ENCODE measurements at regions not wholly inside any gene's neighbourhood (a gene's known extent, or its start where the extent isn't known, plus 50 kb on each side); places are given as distances from the start of the nearest gene placed in this dataset.

DNA sequence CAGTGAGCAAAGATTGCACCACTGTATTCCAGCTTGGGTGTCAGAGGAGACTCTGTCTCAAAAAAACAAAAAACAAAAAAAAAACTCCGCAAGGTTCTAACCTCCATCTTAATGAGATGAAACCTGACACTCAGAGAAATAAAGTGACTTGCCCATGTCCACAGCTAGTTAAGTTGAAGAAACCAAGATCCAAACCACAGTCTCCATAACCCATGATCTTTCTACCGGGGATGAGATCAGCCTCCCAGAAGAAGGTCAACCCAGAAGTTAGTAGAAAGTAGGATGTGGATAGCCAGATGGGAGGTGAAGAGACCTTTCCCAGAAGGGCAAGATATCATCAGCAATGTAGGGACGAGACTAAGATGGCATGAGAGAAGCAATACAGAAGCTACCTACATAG lies 140.4 kb upstream of the ADRA1B start:
- TF ChIP-seq TAF1 (IDR thresholded peaks at IDR 0.05; ENCODE audit: borderline replicate concordance, insufficient read depth, low read length): no peak
- TF ChIP-seq, protein P1, sequence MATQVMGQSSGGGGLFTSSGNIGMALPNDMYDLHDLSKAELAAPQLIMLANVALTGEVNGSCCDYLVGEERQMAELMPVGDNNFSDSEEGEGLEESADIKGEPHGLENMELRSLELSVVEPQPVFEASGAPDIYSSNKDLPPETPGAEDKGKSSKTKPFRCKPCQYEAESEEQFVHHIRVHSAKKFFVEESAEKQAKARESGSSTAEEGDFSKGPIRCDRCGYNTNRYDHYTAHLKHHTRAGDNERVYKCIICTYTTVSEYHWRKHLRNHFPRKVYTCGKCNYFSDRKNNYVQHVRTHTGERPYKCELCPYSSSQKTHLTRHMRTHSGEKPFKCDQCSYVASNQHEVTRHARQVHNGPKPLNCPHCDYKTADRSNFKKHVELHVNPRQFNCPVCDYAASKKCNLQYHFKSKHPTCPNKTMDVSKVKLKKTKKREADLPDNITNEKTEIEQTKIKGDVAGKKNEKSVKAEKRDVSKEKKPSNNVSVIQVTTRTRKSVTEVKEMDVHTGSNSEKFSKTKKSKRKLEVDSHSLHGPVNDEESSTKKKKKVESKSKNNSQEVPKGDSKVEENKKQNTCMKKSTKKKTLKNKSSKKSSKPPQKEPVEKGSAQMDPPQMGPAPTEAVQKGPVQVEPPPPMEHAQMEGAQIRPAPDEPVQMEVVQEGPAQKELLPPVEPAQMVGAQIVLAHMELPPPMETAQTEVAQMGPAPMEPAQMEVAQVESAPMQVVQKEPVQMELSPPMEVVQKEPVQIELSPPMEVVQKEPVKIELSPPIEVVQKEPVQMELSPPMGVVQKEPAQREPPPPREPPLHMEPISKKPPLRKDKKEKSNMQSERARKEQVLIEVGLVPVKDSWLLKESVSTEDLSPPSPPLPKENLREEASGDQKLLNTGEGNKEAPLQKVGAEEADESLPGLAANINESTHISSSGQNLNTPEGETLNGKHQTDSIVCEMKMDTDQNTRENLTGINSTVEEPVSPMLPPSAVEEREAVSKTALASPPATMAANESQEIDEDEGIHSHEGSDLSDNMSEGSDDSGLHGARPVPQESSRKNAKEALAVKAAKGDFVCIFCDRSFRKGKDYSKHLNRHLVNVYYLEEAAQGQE (IDR thresholded peaks at IDR 0.05; ENCODE audit: insufficient read depth in 1 of 2, low read depth in 2 of 2, low read length in 2 of 2): no peak
- no peak for TF ChIP-seq FOXP2 (optimal IDR thresholded peaks at IDR 0.05; ENCODE audit: borderline replicate concordance, extremely low read depth, extremely low read length, insufficient read depth)
- no peak for TF ChIP-seq SIN3A (IDR thresholded peaks at IDR 0.05; ENCODE audit: borderline replicate concordance, insufficient read depth, low read length)
- no peak for TF ChIP-seq POLR2AphosphoS5 (IDR thresholded peaks at IDR 0.05; ENCODE audit: low read depth, low read length)

DNA sequence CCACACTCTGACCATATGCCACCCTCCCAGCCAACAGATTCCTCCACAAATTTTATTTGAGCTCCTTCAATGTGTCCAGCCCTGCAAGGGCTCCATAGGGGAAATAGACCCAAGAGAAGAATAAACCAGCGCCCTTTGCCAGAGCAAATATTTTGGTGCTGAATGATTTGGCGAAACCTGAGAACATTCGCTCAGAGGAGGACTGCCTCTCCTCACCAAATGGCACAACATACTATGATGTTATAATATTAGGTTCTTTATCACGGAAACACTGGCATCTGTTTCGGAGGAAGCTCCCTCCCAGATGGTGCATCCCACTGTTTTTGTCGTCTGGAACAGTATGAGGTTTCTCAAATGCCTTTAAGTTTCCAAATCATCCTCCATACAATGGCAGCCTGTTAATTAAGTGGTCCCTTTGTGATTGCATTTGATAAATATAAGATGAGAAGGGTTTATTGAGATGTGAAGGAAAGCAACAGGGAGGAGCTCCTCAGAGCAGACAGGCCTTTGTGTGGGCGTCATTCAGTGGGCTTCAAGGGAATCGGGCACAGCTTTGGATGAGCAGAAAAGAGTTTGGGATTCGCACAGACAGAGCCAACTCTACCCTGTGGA lies 139.1 kb upstream of the ADRA1B start:
- TF ChIP-seq POLR2AphosphoS5 (IDR thresholded peaks at IDR 0.05; ENCODE audit: low read depth, low read length) (no peak), SIN3A (IDR thresholded peaks at IDR 0.05; ENCODE audit: borderline replicate concordance, insufficient read depth, low read length) (no peak), FOXP2 (optimal IDR thresholded peaks at IDR 0.05; ENCODE audit: borderline replicate concordance, extremely low read depth, extremely low read length, insufficient read depth) (no peak), TAF1 (IDR thresholded peaks at IDR 0.05; ENCODE audit: borderline replicate concordance, insufficient read depth, low read length) (no peak)
- TF ChIP-seq, protein P1 (IDR thresholded peaks at IDR 0.05; ENCODE audit: insufficient read depth in 1 of 2, low read depth in 2 of 2, low read length in 2 of 2): no peak

DNA sequence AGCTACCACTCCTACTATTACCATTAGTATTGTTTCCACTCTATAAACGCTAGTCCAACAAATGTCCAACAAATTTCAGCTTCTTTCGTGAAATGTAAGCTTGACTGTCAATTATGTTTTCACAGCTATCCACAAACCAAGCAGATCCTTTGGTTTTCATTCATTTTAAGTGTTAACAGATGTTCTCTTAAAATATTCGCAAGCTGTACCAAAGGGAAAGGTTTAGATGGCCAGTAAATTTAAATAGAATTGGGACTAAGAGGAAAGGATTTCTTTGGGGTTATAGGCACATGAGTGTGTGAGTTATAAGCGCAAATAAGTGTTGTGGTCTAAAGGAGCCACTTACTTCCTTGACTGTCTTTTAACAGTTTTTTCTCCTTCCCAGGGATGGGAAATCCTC lies 136.8 kb upstream of the ADRA1B start:
- TF ChIP-seq, protein P1 (IDR thresholded peaks at IDR 0.05; ENCODE audit: insufficient read depth in 1 of 2, low read depth in 2 of 2, low read length in 2 of 2): no peak
- TF ChIP-seq TAF1 (IDR thresholded peaks at IDR 0.05; ENCODE audit: borderline replicate concordance, insufficient read depth, low read length) (no peak), FOXP2 (optimal IDR thresholded peaks at IDR 0.05; ENCODE audit: borderline replicate concordance, extremely low read depth, extremely low read length, insufficient read depth) (no peak), POLR2AphosphoS5 (IDR thresholded peaks at IDR 0.05; ENCODE audit: low read depth, low read length) (no peak), SIN3A (IDR thresholded peaks at IDR 0.05; ENCODE audit: borderline replicate concordance, insufficient read depth, low read length) (no peak)

DNA sequence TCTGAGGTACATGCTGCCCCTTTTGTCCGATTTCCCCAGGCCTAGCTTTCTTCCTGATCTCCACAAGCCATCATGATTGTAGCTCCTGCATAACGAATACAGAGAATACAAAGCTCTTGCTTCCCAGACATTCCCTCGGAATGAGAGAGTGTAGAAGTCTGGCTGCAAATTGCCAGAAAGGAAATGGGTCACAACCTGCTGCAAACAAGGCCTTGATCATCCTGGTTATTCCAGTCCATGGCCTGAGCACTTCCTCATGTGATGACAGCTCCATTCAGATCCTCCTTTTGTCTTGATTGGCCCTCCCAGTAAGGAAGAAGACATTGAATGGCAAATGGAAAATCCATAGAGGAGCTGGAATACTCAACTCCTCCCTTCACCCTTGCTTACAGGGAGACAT lies 136.0 kb upstream of the ADRA1B start:
- no peak for TF ChIP-seq SIN3A (IDR thresholded peaks at IDR 0.05; ENCODE audit: borderline replicate concordance, insufficient read depth, low read length)
- TF ChIP-seq, protein P1 (IDR thresholded peaks at IDR 0.05; ENCODE audit: insufficient read depth in 1 of 2, low read depth in 2 of 2, low read length in 2 of 2): no peak
- no peak for TF ChIP-seq POLR2AphosphoS5 (IDR thresholded peaks at IDR 0.05; ENCODE audit: low read depth, low read length)
- no peak for TF ChIP-seq TAF1 (IDR thresholded peaks at IDR 0.05; ENCODE audit: borderline replicate concordance, insufficient read depth, low read length)
- no peak for TF ChIP-seq FOXP2 (optimal IDR thresholded peaks at IDR 0.05; ENCODE audit: borderline replicate concordance, extremely low read depth, extremely low read length, insufficient read depth)
